Testis (tissue), 2 donors: ENCODE measurements at regions not wholly inside any gene's neighbourhood (a gene's known extent, or its start where the extent isn't known, plus 50 kb on each side); places are given as distances from the start of the nearest gene placed in this dataset.

Experiments
- DNase-seq: peaks from one replicate; pipeline ENCODE4 v3.0.0-alpha.2; 2019
- H3K27ac ChIP-seq, 2 donors: fragments of 200-600 bp; sonication (generic); one replicate each; pipeline ENCODE4 v1.5.1; 2019
- H3K27me3 ChIP-seq: fragments of 200-600 bp; sonication (generic); one replicate; pipeline ENCODE4 v1.5.1; 2019
- H3K36me3 ChIP-seq: fragments of 200-600 bp; sonication (generic); one replicate; pipeline ENCODE4 v1.5.1; 2017; ENCODE audit warnings: low read depth; ENCODE audit errors: missing control alignments
- H3K4me1 ChIP-seq: fragments of 200-600 bp; sonication (generic); one replicate; pipeline ENCODE4 v1.5.1; 2019
- H3K4me3 ChIP-seq, 2 donors: fragments of 200-600 bp; sonication (generic); one replicate each; pipeline ENCODE4 v1.5.1; 2017 to 2019
- H3K9me3 ChIP-seq: fragments of 200-600 bp; sonication (generic); one replicate; pipeline ENCODE4 v1.5.1; 2017
- POLR2A ChIP-seq: fragments of 450-650 bp; IDR thresholded peaks from one replicate; pipeline ENCODE4 v1.6.1; 2017; ENCODE audit warnings: antibody characterized with exemption, mild to moderate bottlenecking, moderate library complexity
- WGBS, 2 donors: methylation state at CpG; one replicate each; pipeline ENCODE4 v1.1.5; 2018; 5-methylcytosine and 5-hydroxymethylcytosine counted together
- intact Hi-C: fragments of 100-400 bp; cut with DNase I; formaldehyde crosslinking; loops from one replicate; pipeline ENCODE4 v1.15.1; 2023; ENCODE audit warnings: low total_unique reads
- TF ChIP-seq, protein P1 (sequence below), 3 experiments: fragments of 450-650 bp in 2 of 3; fragments of 200-600 bp in 1 of 3; sonication (generic) in 1 of 3; IDR thresholded peaks; one replicate each; pipeline ENCODE4 v1.5.1; 2016 to 2019; ENCODE audit warnings: antibody characterized with exemption in 3 of 3, mild to moderate bottlenecking in 2 of 3, moderate library complexity in 1 of 3

DNA sequence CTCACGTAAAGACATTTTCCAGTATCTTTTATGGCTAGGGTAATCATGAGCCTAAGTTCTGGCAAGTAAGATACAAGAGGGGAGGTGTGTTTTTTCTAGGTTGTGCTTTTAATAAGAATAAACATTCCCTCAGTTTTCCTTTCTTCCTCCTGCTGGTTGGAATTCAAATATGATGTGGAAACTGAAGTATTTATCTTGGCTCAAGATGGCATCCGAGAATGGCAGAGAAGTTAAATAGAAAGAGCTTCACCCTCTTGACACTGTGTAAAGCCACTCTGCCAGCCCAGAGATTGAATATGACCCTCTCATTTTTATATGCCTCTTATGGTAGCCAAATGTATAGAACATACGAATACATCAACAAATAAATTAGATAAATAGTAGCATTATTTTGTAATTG lies 438.4 kb downstream of the ISL1 start:
- intact Hi-C loops = no loop called here

DNA sequence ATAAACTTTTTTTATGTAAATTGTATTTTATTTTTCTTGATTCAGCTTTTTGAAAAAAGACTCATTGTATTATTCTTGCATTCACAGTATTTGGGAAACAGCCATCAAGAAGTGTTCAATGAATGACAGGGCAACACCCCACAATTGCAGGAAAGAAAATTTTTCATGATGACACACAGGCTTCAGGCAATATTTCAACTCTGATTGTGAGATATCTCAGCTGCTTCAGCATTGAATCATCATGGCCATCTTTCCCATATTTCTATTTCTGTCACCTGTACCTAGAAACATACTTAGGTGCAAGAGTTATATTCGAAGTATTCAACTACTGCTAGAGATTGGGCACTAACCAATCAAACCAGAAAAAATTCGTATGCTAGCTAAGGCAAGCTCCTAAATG lies 446.0 kb downstream of the ISL1 start:
- H3K27ac ChIP-seq = no peak overlapping the region

More for the DNA sequence above, 438.4 kb downstream of the ISL1 start:
- no peak overlapping the region for H3K4me3 ChIP-seq
- no peaks in the 10 kb centered on the region for H3K4me1 ChIP-seq
- no peak overlapping the region for H3K27ac ChIP-seq
- H3K27me3 ChIP-seq = no peaks in the 10 kb centered on the region
- no peaks in the 10 kb centered on the region for H3K36me3 ChIP-seq
- WGBS, 2 donors = 79 to 82% methylated on average over 3 of the region's 3 CpGs
- no peaks in the 10 kb centered on the region for H3K9me3 ChIP-seq
- TF ChIP-seq POLR2A = no peak
- TF ChIP-seq, protein P1, sequence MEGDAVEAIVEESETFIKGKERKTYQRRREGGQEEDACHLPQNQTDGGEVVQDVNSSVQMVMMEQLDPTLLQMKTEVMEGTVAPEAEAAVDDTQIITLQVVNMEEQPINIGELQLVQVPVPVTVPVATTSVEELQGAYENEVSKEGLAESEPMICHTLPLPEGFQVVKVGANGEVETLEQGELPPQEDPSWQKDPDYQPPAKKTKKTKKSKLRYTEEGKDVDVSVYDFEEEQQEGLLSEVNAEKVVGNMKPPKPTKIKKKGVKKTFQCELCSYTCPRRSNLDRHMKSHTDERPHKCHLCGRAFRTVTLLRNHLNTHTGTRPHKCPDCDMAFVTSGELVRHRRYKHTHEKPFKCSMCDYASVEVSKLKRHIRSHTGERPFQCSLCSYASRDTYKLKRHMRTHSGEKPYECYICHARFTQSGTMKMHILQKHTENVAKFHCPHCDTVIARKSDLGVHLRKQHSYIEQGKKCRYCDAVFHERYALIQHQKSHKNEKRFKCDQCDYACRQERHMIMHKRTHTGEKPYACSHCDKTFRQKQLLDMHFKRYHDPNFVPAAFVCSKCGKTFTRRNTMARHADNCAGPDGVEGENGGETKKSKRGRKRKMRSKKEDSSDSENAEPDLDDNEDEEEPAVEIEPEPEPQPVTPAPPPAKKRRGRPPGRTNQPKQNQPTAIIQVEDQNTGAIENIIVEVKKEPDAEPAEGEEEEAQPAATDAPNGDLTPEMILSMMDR (IDR thresholded peaks at IDR 0.05) = no peak
- no peak for DNase-seq

DNA sequence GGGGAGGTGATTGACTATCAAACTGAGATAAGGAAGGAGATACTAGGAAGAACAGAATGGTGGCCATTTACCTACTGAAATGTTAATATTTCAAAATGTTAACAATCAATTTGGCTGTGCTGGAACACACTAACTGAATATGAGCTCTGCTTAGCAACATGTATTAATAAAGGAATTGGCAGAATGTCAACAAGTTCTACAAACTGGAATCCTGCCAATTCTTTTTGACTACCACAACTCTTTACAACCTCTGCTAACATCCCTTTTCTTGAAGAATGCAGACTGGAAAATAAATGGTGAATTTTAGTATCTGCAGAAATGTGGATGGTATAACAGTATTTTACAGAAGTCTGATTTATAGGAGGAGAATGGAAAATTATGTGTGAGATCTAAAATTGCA lies 446.4 kb downstream of the ISL1 start:
- Histone ChIP-seq H3K9me3 (no peaks in the 10 kb centered on the region), H3K36me3 (no peaks in the 10 kb centered on the region), H3K4me1 (no peaks in the 10 kb centered on the region), H3K4me3 (no peak overlapping the region), H3K27me3 (no peaks in the 10 kb centered on the region), H3K27ac (no peak overlapping the region)
- TF ChIP-seq, protein P1 (IDR thresholded peaks at IDR 0.05) = no peak
- no peak for TF ChIP-seq POLR2A
- intact Hi-C loops = no loop called here
- no peak for DNase-seq

More for the DNA sequence above, 446.0 kb downstream of the ISL1 start:
- intact Hi-C loops = no loop called here
- TF ChIP-seq, protein P1 (IDR thresholded peaks at IDR 0.05) = no peak
- no peak for TF ChIP-seq POLR2A
- Histone ChIP-seq H3K27me3 (no peaks in the 10 kb centered on the region), H3K4me1 (no peaks in the 10 kb centered on the region), H3K36me3 (no peaks in the 10 kb centered on the region), H3K9me3 (no peaks in the 10 kb centered on the region), H3K4me3 (no peak overlapping the region)
- DNase-seq = no peak
- 73 to 88% methylated on average over 2 of the region's 2 CpGs for WGBS, 2 donors

DNA sequence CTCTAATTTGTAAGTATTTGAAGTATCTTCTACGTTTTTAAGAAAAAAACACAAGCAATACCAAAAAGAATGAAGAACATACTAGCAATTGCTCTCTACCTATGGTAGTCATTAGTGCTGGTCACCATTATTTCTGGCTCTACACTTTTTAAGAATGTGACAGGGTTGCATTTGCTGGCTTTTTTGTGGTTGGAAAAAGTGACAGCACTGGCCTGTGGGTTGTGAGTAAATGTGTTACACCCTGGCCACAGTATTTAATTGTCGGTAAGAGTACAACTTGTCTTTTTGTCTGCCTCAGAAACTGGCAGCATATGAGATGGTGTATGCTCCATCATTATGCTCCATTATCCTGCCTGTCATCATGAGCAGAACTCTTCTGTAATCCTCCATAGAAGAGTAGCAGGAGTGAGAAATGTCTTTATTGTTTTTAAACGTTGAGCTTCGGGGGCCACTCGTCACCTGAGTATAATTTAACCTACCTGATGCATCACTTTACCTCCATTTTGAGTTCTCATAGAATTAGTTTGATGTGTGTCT lies 449.8 kb downstream of the ISL1 start:
- TF ChIP-seq POLR2A = no peak
- TF ChIP-seq, protein P1 (IDR thresholded peaks at IDR 0.05) = no peak
- H3K4me3 ChIP-seq = no peak overlapping the region
- no peaks in the 10 kb centered on the region for H3K36me3 ChIP-seq
- no peaks in the 10 kb centered on the region for H3K27me3 ChIP-seq
- no peak overlapping the region for H3K27ac ChIP-seq
- no peak for DNase-seq
- 70 to 73% methylated on average over 5 of the region's 5 CpGs for whole genome bisulfite sequencing, 2 donors
- intact Hi-C loops = no loop called here
- H3K9me3 ChIP-seq = no peaks in the 10 kb centered on the region
- no peaks in the 10 kb centered on the region for H3K4me1 ChIP-seq

DNA sequence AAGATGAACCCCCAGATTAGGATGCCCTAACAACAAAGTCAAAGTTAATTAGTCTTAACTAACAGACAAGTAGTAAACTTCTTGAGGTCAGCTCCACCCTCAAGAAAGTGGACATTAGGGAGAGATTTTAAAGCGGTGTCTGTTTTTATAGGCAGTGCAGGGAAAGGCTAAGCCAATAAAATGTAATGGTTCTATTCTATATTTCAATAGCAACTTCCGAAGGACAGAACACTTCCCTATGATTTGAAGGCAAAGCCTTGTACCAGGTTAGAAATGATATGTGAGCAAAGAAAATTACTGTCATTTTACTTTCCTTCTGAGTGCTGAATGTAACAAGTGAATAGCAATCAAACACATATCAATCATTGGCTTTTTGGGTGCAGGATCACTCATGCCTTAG lies 455.2 kb downstream of the ISL1 start:
- Histone ChIP-seq H3K9me3 (no peaks in the 10 kb centered on the region), H3K4me3 (no peak overlapping the region), H3K4me1 (no peaks in the 10 kb centered on the region), H3K36me3 (no peaks in the 10 kb centered on the region), H3K27ac (no peak overlapping the region), H3K27me3 (no peaks in the 10 kb centered on the region)
- no peak for DNase-seq
- WGBS, 2 donors = 44 to 48% methylated on average over 2 of the region's 2 CpGs
- intact Hi-C loops = no loop called here
- TF ChIP-seq, protein P1 (IDR thresholded peaks at IDR 0.05) = no peak
- TF ChIP-seq POLR2A = no peak
